H1 (cell line): ENCODE measurements at regions not wholly inside any gene's neighbourhood (a gene's known extent, or its start where the extent isn't known, plus 50 kb on each side); places are given as distances from the start of the nearest gene placed in this dataset.

Source experiments
- CTCF ChIA-PET: fragments of 300-600 bp; sonication (Branson Sonifier 250); formaldehyde crosslinking; loops from one replicate; lab custom pipeline; 2021; ENCODE audit not compliant: partially characterized antibody; lab: Charles Lee
- POLR2A ChIA-PET: fragments of 300-600 bp; sonication (Branson Sonifier 250); formaldehyde crosslinking; loops from one replicate; lab custom pipeline; 2021; ENCODE audit warnings: inconsistent platforms; ENCODE audit not compliant: partially characterized antibody; lab: Charles Lee
- DNase-seq, 2 experiments: peaks; one replicate each; pipeline versions ENCODE4 v3.0.0 to v3.0.0-alpha.2; 2010 to 2022; ENCODE audit warnings: low spot score in 2 of 2, low read depth in 1 of 2, mixed read lengths in 1 of 2
- FAIRE-seq: peaks from 2 replicates; lab custom pipeline; 2011; peaks lifted over from hg19 to GRCh38; lab: Jason Lieb, UNC
- H2AFZ ChIP-seq: 2 replicates; pipeline ENCODE4 v1.8.1; 2012; ENCODE audit warnings: low read length, inconsistent platforms
- H2AK5ac ChIP-seq: 2 replicates; pipeline ENCODE4 v1.6.1; 2013; ENCODE audit warnings: low read depth, low read length
- H2BK120ac ChIP-seq: replicated peaks from 2 replicates; pipeline ENCODE3; 2013; ENCODE audit warnings: low read depth, low read length, inconsistent platforms
- H2BK12ac ChIP-seq: 2 replicates; pipeline ENCODE4 v1.6.1; 2013; ENCODE audit warnings: low read depth, low read length
- H2BK15ac ChIP-seq: 2 replicates; pipeline ENCODE4 v1.6.1; 2013; ENCODE audit warnings: low read length
- H2BK20ac ChIP-seq: 2 replicates; pipeline ENCODE4 v1.6.1; 2013; ENCODE audit warnings: low read length
- H2BK5ac ChIP-seq: 2 replicates; pipeline ENCODE4 v1.6.1; 2013; ENCODE audit warnings: low read depth, low read length
- H3K14ac ChIP-seq: 2 replicates; pipeline ENCODE4 v1.6.1; 2013; ENCODE audit warnings: inconsistent platforms; ENCODE audit not compliant: insufficient read length
- H3K18ac ChIP-seq: 2 replicates; pipeline ENCODE4 v1.6.1; 2013; ENCODE audit warnings: low read length; ENCODE audit errors: extremely low read depth
- H3K23ac ChIP-seq: 2 replicates; pipeline ENCODE4 v1.6.1; 2013; ENCODE audit warnings: inconsistent platforms; ENCODE audit not compliant: insufficient read length
- H3K23me2 ChIP-seq: 2 replicates; pipeline ENCODE4 v1.6.1; 2013; ENCODE audit warnings: low read depth, low read length
- H3K27ac ChIP-seq: 2 replicates; pipeline ENCODE4 v1.6.1; 2011; ENCODE audit warnings: low read depth, low read length, inconsistent platforms
- H3K27me3 ChIP-seq, 4 experiments: replicated peaks in 1 of 4; 1 replicate in 1 of 4; 2 replicates in 3 of 4; pipeline versions ENCODE4 v1.6.1 to v1.8.1; 2011 to 2013; ENCODE audit warnings: low read length in 3 of 4, mild to moderate bottlenecking in 3 of 4, inconsistent platforms in 2 of 4, mixed read lengths in 2 of 4, moderate library complexity in 1 of 4; ENCODE audit not compliant: control insufficient read depth in 3 of 4, insufficient read depth in 3 of 4; ENCODE audit errors: extremely low read depth in 1 of 4
- H3K36me3 ChIP-seq, 4 experiments: 2 replicates each; pipeline versions ENCODE4 v1.6.1 to v1.8.1; 2011 to 2013; ENCODE audit warnings: mild to moderate bottlenecking in 4 of 4, low read length in 3 of 4, moderate library complexity in 2 of 4, control low read depth in 1 of 4, inconsistent platforms in 1 of 4; ENCODE audit not compliant: insufficient read depth in 4 of 4, control insufficient read depth in 2 of 4
- H3K4ac ChIP-seq: replicated peaks from 2 replicates; pipeline ENCODE3; 2013; ENCODE audit warnings: low read length, low read depth, mixed read lengths, inconsistent platforms; ENCODE audit not compliant: insufficient read length
- H3K4me1 ChIP-seq, 4 experiments: replicated peaks in 1 of 4; 1 replicate in 1 of 4; 2 replicates in 3 of 4; pipeline versions ENCODE4 v1.6.1 to v1.8.1; 2011 to 2013; ENCODE audit warnings: low read length in 3 of 4, inconsistent platforms in 2 of 4, mixed read lengths in 1 of 4; ENCODE audit not compliant: insufficient read depth in 4 of 4, control insufficient read depth in 3 of 4
- H3K4me2 ChIP-seq, 2 experiments: 2 replicates each; pipeline versions ENCODE4 v1.6.1 to v1.8.1; 2011 to 2013; ENCODE audit warnings: low read depth in 2 of 2, low read length in 2 of 2, control low read depth in 1 of 2, inconsistent platforms in 1 of 2, mild to moderate bottlenecking in 1 of 2; ENCODE audit not compliant: insufficient read depth in 1 of 2
- H3K4me3 ChIP-seq, 4 experiments: fragments of 200-600, 300-600 bp in 1 of 4; sonication (generic), shearing (Covaris generic), sonication (Bioruptor Twin) in 1 of 4; 2 replicates each; pipeline versions ENCODE4 v1.5.1 to v1.8.1; 2011 to 2016; ENCODE audit warnings: low read length in 4 of 4, low read depth in 3 of 4, control low read depth in 2 of 4, inconsistent platforms in 2 of 4, mild to moderate bottlenecking in 2 of 4, mixed read lengths in 1 of 4, moderate library complexity in 1 of 4; ENCODE audit not compliant: insufficient read depth in 2 of 4; ENCODE audit errors: extremely low read depth in 1 of 4
- H3K56ac ChIP-seq: replicated peaks from 2 replicates; pipeline ENCODE3; 2013; ENCODE audit warnings: low read depth, mild to moderate bottlenecking, mixed read lengths, low read length, inconsistent platforms; ENCODE audit not compliant: insufficient read length
- H3K79me1 ChIP-seq: 2 replicates; pipeline ENCODE4 v1.6.1; 2013; ENCODE audit warnings: low read depth, low read length, control low read depth
- H3K79me2 ChIP-seq, 2 experiments: 2 replicates each; pipeline versions ENCODE4 v1.6.1 to v1.8.1; 2012 to 2013; ENCODE audit warnings: low read length in 2 of 2, mild to moderate bottlenecking in 2 of 2, inconsistent platforms in 1 of 2; ENCODE audit not compliant: insufficient read depth in 2 of 2, control insufficient read depth in 1 of 2
- H3K9ac ChIP-seq, 4 experiments: replicated peaks in 1 of 4; 1 replicate in 1 of 4; 2 replicates in 3 of 4; pipeline versions ENCODE4 v1.6.1 to v1.8.1; 2011 to 2013; ENCODE audit warnings: low read depth in 3 of 4, low read length in 3 of 4, control low read depth in 2 of 4, mild to moderate bottlenecking in 2 of 4, moderate library complexity in 2 of 4, inconsistent platforms in 1 of 4; ENCODE audit errors: extremely low read depth in 1 of 4
- H3K9me3 ChIP-seq, 2 experiments: 2 replicates each; pipeline versions ENCODE4 v1.6.1 to v1.8.1; 2012 to 2013; ENCODE audit warnings: mild to moderate bottlenecking in 2 of 2, moderate library complexity in 2 of 2, control low read depth in 1 of 2, inconsistent platforms in 1 of 2, low read depth in 1 of 2, low read length in 1 of 2, mixed read lengths in 1 of 2; ENCODE audit not compliant: insufficient read depth in 2 of 2
- H4K20me1 ChIP-seq, 2 experiments: replicated peaks in 1 of 2; 2 replicates each; pipeline versions ENCODE3 to v1.8.1; 2011 to 2013; ENCODE audit warnings: inconsistent platforms in 2 of 2, low read length in 2 of 2, mild to moderate bottlenecking in 1 of 2; ENCODE audit not compliant: insufficient read depth in 2 of 2, control insufficient read depth in 1 of 2
- H4K5ac ChIP-seq: 2 replicates; pipeline ENCODE4 v1.6.1; 2013; ENCODE audit warnings: low read length, low read depth, mixed read lengths, inconsistent platforms; ENCODE audit not compliant: insufficient read length
- H4K8ac ChIP-seq: 2 replicates; pipeline ENCODE4 v1.8.0; 2013; ENCODE audit warnings: mild to moderate bottlenecking, moderate library complexity, low read length, inconsistent platforms; ENCODE audit not compliant: insufficient read depth; ENCODE audit errors: extremely low read depth
- H4K91ac ChIP-seq: replicated peaks from 2 replicates; pipeline ENCODE3; 2013; ENCODE audit warnings: low read length, mixed read lengths, inconsistent platforms; ENCODE audit not compliant: insufficient read length
- ATF2 ChIP-seq: IDR thresholded peaks from 2 replicates; pipeline ENCODE4 v1.6.1; 2012; ENCODE audit warnings: low read length, inconsistent platforms
- BRCA1 ChIP-seq: IDR thresholded peaks from 2 replicates; pipeline ENCODE4 v1.6.1; 2012; ENCODE audit warnings: low read depth, low read length, improper control_type of control experiment
- CEBPB ChIP-seq: IDR thresholded peaks from 2 replicates; pipeline ENCODE4 v1.6.1; 2012; ENCODE audit warnings: low read depth, low read length
- CHD1 ChIP-seq: IDR thresholded peaks from 2 replicates; pipeline ENCODE4 v1.6.1; 2012; ENCODE audit warnings: low read depth, low read length, improper control_type of control experiment
- CREB1 ChIP-seq: IDR thresholded peaks from 2 replicates; pipeline ENCODE4 v1.6.1; 2012; ENCODE audit warnings: inconsistent platforms
- CTBP2 ChIP-seq: IDR thresholded peaks from 2 replicates; pipeline ENCODE4 v1.7.0; 2011; ENCODE audit warnings: borderline replicate concordance, mild to moderate bottlenecking, moderate library complexity, mixed read lengths, low read length; ENCODE audit not compliant: insufficient read depth, insufficient read length
- GTF2F1 ChIP-seq: IDR thresholded peaks from 2 replicates; pipeline ENCODE4 v1.6.1; 2012; ENCODE audit warnings: low read depth, low read length, improper control_type of control experiment, borderline replicate concordance
- JUN ChIP-seq: IDR thresholded peaks from 2 replicates; pipeline ENCODE4 v1.6.1; 2011; ENCODE audit warnings: low read depth, mild to moderate bottlenecking, improper control_type of control experiment, low read length
- KDM4A ChIP-seq: IDR thresholded peaks from one replicate; pipeline ENCODE4 v1.7.1; 2012; ENCODE audit warnings: low read depth, mild to moderate bottlenecking, moderate library complexity, low read length, inconsistent platforms; ENCODE audit not compliant: severe bottlenecking
- RFX5 ChIP-seq: IDR thresholded peaks from 2 replicates; pipeline ENCODE4 v1.6.1; 2011; ENCODE audit warnings: low read depth, low read length, improper control_type of control experiment, borderline replicate concordance
- SAP30 ChIP-seq: fragments of 300-600 bp; sonication (generic); IDR thresholded peaks from 2 replicates; pipeline ENCODE4 v1.7.1; 2012; ENCODE audit warnings: low read length, moderate library complexity, mild to moderate bottlenecking, inconsistent platforms; ENCODE audit not compliant: insufficient read depth, insufficient replicate concordance
- TBP ChIP-seq: IDR thresholded peaks from 2 replicates; pipeline ENCODE4 v1.6.1; 2011; ENCODE audit warnings: low read depth, low read length, improper control_type of control experiment
- ZNF274 ChIP-seq: IDR thresholded peaks from 2 replicates; pipeline ENCODE4 v1.7.0; 2012; ENCODE audit warnings: low read length, borderline replicate concordance; ENCODE audit errors: extremely low read depth
- WGBS, 2 experiments: shearing (Covaris generic) in 1 of 2; methylation state at CpG; one replicate each; pipeline versions ENCODE4 v1.1.6 to v1.1.7; 2013 to 2015; ENCODE audit warnings: low lambda C conversion rate in 2 of 2, mixed read lengths in 2 of 2, inconsistent platforms in 1 of 2, low coverage in 1 of 2, missing lambda C conversion rate in 1 of 2; ENCODE audit not compliant: insufficient replicate concordance in 2 of 2, insufficient coverage in 1 of 2, insufficient read length in 1 of 2; ENCODE audit errors: extremely low coverage in 1 of 2, missing lambda C conversion rate in 1 of 2; 5-methylcytosine and 5-hydroxymethylcytosine counted together

GRCh38 chr3:77933926-77934325 lies 894.0 kb downstream of the ROBO2 start:
- H4K20me1 ChIP-seq: no peaks in the 10 kb centered on the region
- no peak overlapping the region for H3K18ac ChIP-seq
- no peak overlapping the region for H3K14ac ChIP-seq
- H3K9me3 ChIP-seq: no peaks in the 10 kb centered on the region
- H3K36me3 ChIP-seq: no peaks in the 10 kb centered on the region
- no peaks in the 10 kb centered on the region for H3K79me1 ChIP-seq
- H3K4ac ChIP-seq: no peak overlapping the region
- no peaks in the 10 kb centered on the region for H3K27me3 ChIP-seq
- no peak overlapping the region for H4K8ac ChIP-seq
- no peaks in the 10 kb centered on the region for H3K79me2 ChIP-seq
- H2AFZ ChIP-seq: no peak overlapping the region
- 92% methylated on average over 2 of the region's 2 CpGs; no CpG with 5 or more reads in 1 of the 2 experiments for WGBS, 2 experiments
- peaks cover 0 to 2% (median 0%) of the 10 kb centered on the region in 4 experiments; a peak in 1 of 7 replicates for H3K4me1 ChIP-seq
- no peak overlapping the region for H2AK5ac ChIP-seq
- ChIA-PET POLR2A (no interaction called here), CTCF (no interaction called here)
- H3K23ac ChIP-seq: no peak overlapping the region
- no peak overlapping the region for H4K91ac ChIP-seq
- peak overlapping the region; percentile 22 for H2BK120ac ChIP-seq
- no peaks in the 10 kb centered on the region for H3K23me2 ChIP-seq
- no peak overlapping the region for H2BK15ac ChIP-seq
- no peak overlapping the region for H2BK5ac ChIP-seq
- H2BK12ac ChIP-seq: no peak overlapping the region
- DNase-seq (no peak), FAIRE-seq (no peak)
- no peak overlapping the region for H3K4me2 ChIP-seq
- no peak overlapping the region for H2BK20ac ChIP-seq
- H4K5ac ChIP-seq: no peak overlapping the region
- H3K4me3 ChIP-seq: no peak overlapping the region
- H3K9ac ChIP-seq: no peak overlapping the region
- H3K56ac ChIP-seq: no peak overlapping the region
- H3K27ac ChIP-seq: no peak overlapping the region
- TF ChIP-seq ATF2 (no peak), SAP30 (no peak), KDM4A (no peak), TBP (no peak), RFX5 (no peak), CHD1 (no peak), BRCA1 (no peak), GTF2F1 (no peak), JUN (no peak), CREB1 (no peak), CTBP2 (no peak), ZNF274 (no peak), CEBPB (no peak)
